ENCODE measurements at regions not wholly inside any gene's neighbourhood (a gene's known extent, or its start where the extent isn't known, plus 50 kb on each side); places are given as distances from the start of the nearest gene placed in this dataset.
A peak's percentile ranks its signal among the peaks of the same experiment; 100 is the strongest.
"Not testable (repeated sequence)": the region's sequence is repeated elsewhere in the genome, so short reads cannot be mapped to it uniquely, and the experiment has no call there.

DNA sequence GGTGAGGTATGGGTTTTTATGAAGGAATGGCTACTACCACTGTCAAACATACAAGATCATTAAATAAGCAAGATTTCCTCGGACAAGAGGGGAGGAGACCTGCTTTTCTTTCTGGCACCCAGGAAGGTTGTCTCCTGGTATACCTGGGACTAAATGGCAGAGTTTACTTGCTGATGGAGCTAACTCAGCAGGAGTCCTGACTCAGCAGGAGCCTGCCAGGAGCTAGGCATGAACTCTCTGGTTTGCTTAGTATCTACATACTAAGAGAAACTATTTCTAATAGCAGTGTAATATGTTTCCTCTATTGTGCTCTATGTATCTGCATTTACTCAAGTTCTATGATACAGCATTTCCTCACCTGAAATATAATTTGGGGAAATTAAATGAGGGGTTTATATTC, 404.2 kb downstream of the RSL24D1 start:
- no peak for DNase-seq (ENCODE audit: low spot score)
- intact Hi-C loops (cut with DNase I): no loop called here

DNA sequence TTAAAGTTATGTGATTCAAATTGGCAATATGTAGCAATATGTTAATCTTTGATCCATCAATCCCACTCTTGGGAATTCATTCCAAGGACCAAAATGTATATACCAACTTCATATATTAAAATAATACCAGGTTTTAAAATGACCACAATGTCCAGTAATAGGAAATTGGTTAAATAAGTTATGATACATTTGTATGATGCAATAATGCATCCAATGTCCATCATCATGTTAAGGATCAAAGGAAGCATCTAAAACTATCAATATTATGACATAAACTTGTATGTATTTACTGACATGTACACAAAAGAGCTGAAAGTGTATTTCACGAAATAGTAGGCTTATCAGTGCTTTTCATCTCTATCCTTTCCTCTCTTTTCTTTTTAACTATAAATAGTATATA, 406.0 kb downstream of the RSL24D1 start:
- no peak for DNase-seq (ENCODE audit: low spot score)
- intact Hi-C loops (cut with DNase I): no loop called here

DNA sequence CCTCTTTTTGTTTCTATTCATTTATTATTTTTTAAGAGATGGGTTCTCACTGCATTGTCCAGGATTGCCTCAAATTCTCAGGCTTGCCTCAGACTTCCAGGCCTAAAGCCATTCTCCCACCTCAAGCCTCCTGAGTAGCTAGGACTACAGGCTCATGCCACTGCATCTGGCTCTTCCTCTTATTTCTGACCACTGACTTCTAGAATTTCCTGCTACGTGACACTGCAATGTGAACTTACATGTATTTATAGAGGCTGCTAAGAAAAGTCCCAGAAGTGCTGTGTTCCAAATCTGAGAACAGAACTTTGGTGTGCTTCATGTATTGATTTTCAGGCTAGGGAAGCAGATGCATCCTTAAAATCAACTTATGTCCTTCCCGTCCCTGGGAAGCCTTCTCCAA, 407.4 kb downstream of the RSL24D1 start:
- DNase-seq (ENCODE audit: low spot score): no peak
- intact Hi-C loops (cut with DNase I): no loop called here

DNA sequence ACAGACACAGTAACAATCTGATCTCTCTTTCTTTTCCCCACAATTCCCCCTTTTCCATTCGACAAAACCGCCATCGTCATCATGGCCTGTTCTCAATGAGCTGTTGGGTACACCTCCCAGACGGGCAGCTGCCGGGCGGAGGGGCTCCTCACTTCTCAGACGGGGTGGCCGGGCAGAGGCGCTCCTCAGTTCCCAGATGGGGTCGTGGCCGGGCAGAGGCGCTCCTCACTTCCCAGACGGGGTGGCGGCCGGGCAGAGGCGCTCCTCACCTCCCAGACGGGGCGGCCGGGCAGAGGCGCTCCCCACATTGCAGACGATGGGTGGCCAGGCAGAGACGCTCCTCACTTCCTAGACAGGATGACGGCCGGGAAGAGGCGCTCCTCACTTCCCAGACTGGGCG, 415.5 kb downstream of the RSL24D1 start:
- intact Hi-C loops (cut with DNase I): not testable (repeated sequence)
- peak; percentile 62 for DNase-seq (ENCODE audit: low spot score)

DNA sequence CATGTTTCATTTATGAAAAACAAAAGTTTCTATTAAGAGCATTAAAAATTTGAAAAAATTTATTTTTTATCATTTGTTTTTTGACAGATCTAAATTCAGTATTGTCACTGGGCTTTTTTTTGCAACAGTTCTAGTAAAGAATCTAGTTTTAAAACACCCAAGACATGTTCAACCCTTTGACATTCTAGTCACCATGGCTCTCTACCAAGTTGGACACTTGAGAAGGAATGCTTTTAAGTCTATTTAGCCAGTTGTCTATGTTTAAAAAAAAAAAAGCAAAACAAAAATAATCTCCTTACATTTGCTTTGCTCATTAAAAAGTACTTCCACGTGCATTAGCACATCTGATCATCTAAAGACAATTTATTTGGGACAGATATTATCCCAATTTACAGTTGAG, 417.5 kb downstream of the RSL24D1 start:
- DNase-seq (ENCODE audit: low spot score): no peak
- intact Hi-C loops (cut with DNase I): no loop called here

DNA sequence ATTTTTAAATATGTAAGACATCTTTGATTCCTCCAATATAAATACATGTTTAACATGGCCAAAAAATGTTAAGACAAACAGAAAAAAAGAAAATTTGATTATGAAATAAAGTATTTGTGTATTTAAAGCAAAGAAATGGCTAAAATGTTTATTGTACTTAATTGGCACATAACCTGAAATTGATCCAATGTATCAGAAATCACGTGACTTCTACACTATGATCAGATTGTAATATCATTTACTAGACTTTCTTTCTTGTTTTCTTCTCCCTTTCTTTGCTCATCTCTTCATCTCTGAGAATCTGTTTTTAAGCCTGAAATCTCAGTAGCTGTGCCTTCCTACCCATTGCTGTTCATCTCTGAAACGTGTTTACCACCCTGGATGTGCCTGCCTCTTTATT, 420.3 kb downstream of the RSL24D1 start:
- intact Hi-C loops (cut with DNase I): no loop called here
- DNase-seq (ENCODE audit: low spot score): no peak

DNA sequence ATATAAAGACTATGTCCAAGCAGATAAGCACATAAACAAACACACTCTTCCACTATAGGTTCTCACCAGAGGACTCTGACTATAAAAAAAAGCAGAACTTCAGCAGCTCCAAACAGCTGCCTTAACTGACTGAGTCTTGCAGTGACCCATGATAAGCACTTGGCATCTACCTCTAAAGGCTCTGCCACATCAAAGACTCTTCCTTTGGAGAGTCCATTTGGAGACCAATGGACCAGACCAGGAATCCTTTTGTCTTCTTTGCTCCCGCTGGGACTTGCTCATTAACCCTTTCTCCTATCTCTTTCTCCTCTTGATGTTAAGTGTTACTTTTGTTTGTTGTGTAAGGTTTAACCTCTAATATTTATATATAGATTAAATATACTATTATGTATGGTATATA, 424.1 kb downstream of the RSL24D1 start:
- no peak for DNase-seq (ENCODE audit: low spot score)
- intact Hi-C loops (cut with DNase I): no loop called here

DNA sequence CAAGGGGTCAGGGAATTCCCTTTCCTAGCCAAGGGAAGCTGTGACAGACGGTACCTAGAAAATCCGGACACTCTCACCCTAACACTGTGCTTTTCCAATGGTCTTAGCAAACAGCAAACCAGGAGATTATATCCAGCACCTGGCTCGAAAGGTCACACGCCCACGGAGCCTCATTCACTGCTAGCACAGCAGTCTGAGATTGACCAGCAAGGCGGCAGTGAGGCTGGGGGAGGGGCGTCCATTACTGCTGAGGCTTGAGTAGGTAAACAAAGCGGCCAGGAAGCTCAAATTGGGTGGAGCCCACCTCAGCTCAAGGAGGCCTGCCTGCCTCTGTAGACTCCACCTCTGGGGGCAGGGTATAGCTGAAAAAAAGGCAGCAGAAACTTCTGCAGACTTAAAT, 447.3 kb downstream of the RSL24D1 start:
- intact Hi-C loops (cut with DNase I): not testable (repeated sequence)
- DNase-seq (ENCODE audit: low spot score): peak; percentile 62

DNA sequence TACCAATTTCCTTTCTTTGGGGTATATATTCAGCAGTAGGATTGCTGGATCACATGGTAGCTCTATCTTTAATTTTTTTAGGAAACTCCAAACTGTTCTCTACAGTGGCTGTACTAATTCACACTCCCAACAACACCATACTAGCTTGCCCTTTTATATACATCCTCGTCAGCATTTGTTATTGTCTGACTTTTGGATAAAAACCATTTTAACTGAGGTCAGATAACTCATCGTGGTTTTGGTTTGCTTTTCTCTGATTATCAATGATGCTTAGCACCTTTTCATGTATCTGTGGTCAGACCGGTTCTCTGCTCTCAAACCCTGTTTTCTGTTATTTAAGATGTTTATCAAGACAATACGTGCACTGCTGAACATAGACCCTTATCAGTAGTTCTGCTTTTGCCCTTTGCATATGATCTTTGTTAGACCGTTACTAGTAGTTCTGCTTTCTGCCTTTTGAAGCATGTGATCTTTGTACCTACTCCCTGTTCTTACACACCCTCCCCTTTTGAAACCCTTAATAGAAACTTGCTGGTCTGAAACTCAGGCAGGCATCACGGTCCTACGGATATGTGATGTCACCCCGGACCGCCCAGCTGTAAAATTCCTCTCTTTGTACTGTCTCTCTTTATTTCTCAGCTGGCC, 474.3 kb downstream of the RSL24D1 start:
- intact Hi-C loops (cut with DNase I): no loop called here
- DNase-seq (ENCODE audit: low spot score): no peak

DNA sequence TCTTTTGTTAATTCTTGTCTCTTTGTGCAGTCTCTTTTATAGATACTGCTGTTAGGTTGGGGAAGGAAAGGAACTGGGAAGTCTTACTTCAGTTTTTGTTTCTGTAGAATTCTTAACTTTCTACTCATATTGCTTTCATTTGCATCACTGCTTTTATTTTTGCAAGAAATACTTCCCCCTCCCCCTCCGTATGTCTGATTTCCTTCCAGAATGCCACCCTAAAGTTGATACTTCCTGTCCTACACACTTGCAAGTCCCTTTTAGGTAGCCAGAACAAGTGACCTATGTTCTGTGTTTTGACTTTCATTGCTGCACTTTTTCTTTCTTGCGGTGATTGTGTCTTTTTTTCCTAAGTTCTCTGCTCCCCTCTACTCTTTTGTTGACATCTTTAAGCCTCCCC, 477.4 kb downstream of the RSL24D1 start:
- intact Hi-C loops (cut with DNase I): no loop called here

DNA sequence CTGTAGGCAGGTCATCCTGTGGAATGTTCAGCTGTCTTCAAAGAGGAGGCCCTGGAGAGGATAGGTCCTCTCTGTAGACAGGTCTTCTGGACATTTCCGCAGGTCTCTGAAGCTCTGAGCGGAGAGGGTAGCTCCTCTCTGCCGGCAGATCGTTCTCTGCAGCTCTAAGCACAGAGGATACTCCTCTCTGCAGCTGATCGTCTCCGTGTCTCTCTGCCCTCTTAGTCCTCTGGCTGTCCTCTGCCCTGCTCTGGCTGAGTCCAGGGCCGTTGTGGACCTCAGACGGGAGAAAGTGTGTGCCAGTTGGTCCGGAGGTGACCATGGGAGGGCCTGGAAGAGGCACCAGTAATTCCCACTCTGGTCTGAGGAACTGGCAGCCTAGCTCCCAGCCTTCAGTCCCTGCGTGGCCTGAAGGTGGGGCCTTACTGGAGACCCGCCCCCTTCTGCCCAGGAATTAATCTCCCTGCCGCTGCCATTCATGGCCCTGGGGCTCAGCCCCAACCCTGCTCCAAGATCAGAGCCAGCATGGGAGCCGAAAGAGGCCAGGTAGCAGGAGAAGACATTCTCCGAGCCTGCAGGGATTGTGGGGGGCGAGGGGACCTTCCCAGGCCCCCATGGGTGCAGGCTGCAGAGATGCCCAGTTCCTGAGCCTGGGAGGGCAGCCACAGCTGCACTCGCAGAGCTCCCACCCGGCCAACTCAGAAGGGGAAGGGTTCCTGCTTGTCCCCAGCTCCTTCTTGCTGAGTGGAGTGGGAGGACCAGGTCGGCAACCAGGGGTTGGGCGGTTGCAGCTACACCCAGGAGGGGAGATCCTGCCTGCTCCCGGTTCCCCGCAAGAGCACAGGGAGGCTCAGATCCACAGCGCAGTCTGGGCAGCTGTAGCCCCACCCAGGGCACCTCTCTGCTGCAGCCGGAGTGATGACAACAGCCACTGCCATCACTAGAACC, 488.7 kb downstream of the RSL24D1 start:
- DNase-seq (ENCODE audit: low spot score): no peak
- intact Hi-C loops (cut with DNase I): no loop called here

More for the DNA sequence above, 477.4 kb downstream of the RSL24D1 start:
- no peak for DNase-seq (ENCODE audit: low spot score)

DNA sequence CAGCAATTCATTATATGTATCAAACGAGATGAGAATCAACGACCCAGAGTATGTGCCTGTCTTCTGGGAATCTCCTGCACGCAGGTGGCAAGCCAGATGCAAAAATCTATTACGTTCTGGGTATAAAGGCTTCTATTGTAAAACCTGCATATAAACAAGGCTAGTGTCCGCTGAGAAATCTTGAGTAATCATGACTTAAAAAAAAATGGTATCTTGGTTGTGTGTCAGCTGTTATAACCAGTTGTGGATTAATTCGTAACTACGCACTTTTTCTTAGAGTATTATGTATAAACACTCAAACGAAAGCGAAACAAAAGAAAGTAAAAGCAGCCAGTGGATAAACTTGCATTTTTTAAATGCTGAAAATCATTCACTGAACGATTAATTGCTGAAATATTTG, 509.1 kb downstream of the RSL24D1 start:
- intact Hi-C loops (cut with DNase I): no loop called here
- DNase-seq (ENCODE audit: low spot score): no peak
